Left lung (tissue), 4 donors: ENCODE measurements at regions not wholly inside any gene's neighbourhood (a gene's known extent, or its start where the extent isn't known, plus 50 kb on each side); places are given as distances from the start of the nearest gene placed in this dataset.

ENCODE experiments used
- ATAC-seq: fragments of 200-7000 bp; cut with Tn5 transposase; one replicate; pipeline ENCODE4 v1.9.1; 2020; ENCODE audit warnings: moderate library complexity
- DNase-seq, 4 donors: peaks; one replicate each; pipeline ENCODE4 v3.0.0-alpha.2; 2013 to 2020
- H3K27ac ChIP-seq, 2 donors: fragments of 200-600 bp; sonication (generic) in 1 of 2; one replicate each; pipeline versions ENCODE4 v1.5.0 to v1.8.0; 2020 to 2021
- H3K27me3 ChIP-seq, 2 donors: fragments of 200-600 bp; sonication (generic) in 1 of 2; one replicate each; pipeline versions ENCODE4 v1.5.0 to v1.8.0; 2020 to 2021
- H3K36me3 ChIP-seq, 2 donors: fragments of 200-600 bp; sonication (generic) in 1 of 2; one replicate each; pipeline versions ENCODE4 v1.5.0 to v1.8.0; 2020 to 2021
- H3K4me1 ChIP-seq, 2 donors: fragments of 200-600 bp; one replicate each; pipeline ENCODE4 v1.8.0; 2021
- H3K4me3 ChIP-seq, 2 donors: fragments of 200-600 bp; sonication (generic) in 1 of 2; one replicate each; pipeline versions ENCODE4 v1.5.0 to v1.8.0; 2020 to 2021; ENCODE audit warnings: mild to moderate bottlenecking in 1 of 2
- H3K9me3 ChIP-seq, 2 donors: fragments of 200-600 bp; sonication (generic) in 1 of 2; one replicate each; pipeline versions ENCODE4 v1.5.0 to v1.8.0; 2020 to 2021
- CTCF ChIP-seq, 2 donors: fragments of 200-600 bp; sonication (generic) in 1 of 2; IDR thresholded peaks; one replicate each; pipeline versions ENCODE4 v1.5.0 to v1.8.0; 2021; ENCODE audit warnings: antibody characterized with exemption in 2 of 2
- intact Hi-C, 2 donors: fragments of 100-400 bp; cut with DNase I; formaldehyde crosslinking; loops; one replicate each; pipeline versions ENCODE4 v1.11.2 to v1.14.2; 2022
- donor health status: DM: no; HTN: yes; CAD: no.
- donor health status: DM: no; HTN: no; CAD: no.

DNA sequence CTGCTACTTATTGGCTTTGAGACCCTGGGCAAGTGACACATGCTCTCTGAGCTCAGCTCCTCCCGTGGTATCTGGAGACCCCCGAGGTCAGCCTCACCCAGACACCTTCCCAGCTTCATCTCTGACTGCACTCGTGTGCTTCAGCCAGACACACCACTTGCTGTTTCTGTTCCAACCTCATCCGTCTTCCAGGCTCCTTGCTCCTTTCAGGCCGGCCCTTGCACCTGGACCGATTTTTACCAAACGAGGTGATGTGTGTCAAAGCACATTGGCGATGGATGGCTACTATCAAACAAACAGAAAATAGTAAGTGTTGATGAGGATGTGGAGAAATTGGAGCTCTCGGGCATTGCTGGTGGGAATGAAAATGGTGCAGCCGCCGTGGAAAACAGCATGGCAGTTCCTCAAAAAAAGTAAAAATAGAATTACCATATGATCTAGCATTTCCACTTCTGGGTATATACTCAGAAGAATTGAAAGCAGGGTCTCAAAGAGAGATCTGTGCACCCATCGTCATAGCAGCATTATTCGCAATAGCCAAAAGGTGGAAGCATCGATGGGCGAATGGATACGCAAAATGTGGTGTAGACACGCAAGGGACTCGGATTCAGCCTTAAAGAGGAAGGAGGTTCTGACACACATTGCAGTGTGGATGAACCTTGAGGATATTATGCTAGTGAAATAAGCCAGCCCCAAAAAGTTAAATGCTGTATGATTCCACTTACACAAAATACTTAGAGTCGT, 96.1 kb upstream of the IER5L start:
- intact Hi-C loops, result no loop called here
- no peak for ATAC-seq
- no peak for TF ChIP-seq CTCF (IDR thresholded peaks at IDR 0.05)

DNA sequence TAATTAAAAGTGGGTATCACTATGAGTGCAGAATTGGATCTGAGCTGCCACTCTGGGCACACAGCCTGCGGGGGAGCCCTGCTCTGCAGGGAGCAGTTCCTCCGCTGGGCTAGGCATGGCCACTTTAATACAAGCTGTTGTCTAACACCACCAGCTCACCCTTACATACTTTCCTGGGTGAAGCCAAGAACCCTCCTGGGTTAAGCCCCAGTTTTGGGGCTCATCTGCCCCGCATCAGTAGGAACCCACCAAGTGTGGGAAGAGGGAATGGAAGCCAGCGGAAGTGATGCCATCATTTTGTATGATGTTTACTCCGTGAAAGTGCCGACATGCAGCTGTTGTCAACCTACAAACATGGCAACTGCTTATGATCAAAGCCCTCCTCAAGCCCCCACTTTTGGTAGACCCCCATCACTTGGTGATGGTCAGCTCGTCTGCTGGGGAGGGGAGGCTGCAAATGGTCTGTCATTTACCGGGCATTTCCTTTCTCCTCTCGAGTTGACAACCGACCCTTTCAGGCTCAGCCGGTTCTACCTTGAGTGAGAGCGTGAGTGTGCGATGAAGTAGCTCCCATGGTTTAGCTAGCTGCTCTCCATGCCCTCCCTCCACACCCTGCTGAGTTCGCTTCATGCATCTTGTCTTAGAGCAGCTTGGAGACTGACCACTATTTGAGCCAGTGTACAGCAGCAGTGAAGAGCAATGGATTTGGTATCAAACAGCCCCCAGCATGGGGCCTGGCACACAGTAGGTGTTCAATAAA, 95.3 kb upstream of the IER5L start:
- peak in 2 of 4 donors; percentile 8 to 19 for DNase-seq

More for the DNA sequence above, 96.1 kb upstream of the IER5L start:
- Histone ChIP-seq H3K27me3 (no peaks in the 10 kb centered on the region), H3K9me3 (no peaks in the 10 kb centered on the region), H3K4me1 (peaks cover 3 to 4% of the 10 kb centered on the region in 2 donors), H3K27ac (no peak overlapping the region), H3K36me3 (no peaks in the 10 kb centered on the region), H3K4me3 (no peak overlapping the region)
- peak in 2 of 4 donors; percentile 13 to 16 for DNase-seq

DNA sequence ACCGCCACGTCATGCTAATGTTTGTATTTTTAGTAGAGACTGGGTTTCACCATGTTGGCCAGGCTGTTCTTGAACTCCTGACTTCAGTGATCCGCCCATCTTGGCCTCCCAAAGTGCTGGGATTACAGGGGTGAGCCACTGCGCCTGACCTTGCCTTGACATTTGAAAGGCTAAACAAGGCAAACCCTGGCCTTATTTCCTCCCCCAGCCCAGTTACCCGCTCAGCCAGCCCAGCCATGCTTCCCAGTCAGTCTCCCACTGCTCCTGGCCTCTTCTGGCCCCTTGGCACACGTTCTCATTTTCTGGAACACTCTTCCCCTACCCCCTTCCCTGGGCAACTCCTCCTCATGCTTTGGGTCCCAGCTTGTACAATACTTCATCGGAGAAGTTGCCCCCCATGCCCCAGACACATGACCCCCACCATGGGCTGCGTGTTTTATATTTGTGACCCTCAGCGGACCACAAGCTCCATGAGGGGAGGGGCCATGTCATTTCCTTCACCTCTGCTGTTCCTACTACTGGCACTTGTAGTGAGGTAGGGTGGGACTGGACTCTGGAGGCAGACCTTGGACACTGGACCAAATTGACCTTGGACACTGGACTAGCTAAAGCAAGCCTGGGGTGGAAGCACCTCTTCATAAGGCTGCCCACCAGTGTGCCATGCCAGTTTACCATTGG, 94.4 kb upstream of the IER5L start:
- Histone ChIP-seq H3K4me1 (peaks cover 3 to 4% of the 10 kb centered on the region in 2 donors), H3K9me3 (no peaks in the 10 kb centered on the region), H3K4me3 (no peak overlapping the region), H3K27ac (no peak overlapping the region), H3K27me3 (no peaks in the 10 kb centered on the region), H3K36me3 (no peaks in the 10 kb centered on the region)
- ATAC-seq (no peak), DNase-seq (peak in 1 of 4 donors; percentile 4)
- TF ChIP-seq CTCF (IDR thresholded peaks at IDR 0.05), result no peak
- intact Hi-C loops, result no loop called here

More for the DNA sequence above, 95.3 kb upstream of the IER5L start:
- Histone ChIP-seq H3K9me3 (no peaks in the 10 kb centered on the region), H3K36me3 (no peaks in the 10 kb centered on the region), H3K27ac (no peak overlapping the region), H3K27me3 (no peaks in the 10 kb centered on the region), H3K4me3 (no peak overlapping the region), H3K4me1 (peaks cover 3 to 4% of the 10 kb centered on the region in 2 donors)
- TF ChIP-seq CTCF (IDR thresholded peaks at IDR 0.05), result no peak
- ATAC-seq, result no peak
- intact Hi-C loops, result no loop called here

GRCh38 chr9:129270903-129271431, 92.9 kb upstream of the IER5L start:
- TF ChIP-seq CTCF (IDR thresholded peaks at IDR 0.05), result no peak
- Histone ChIP-seq H3K4me1 (peaks cover 3 to 4% of the 10 kb centered on the region in 2 donors), H3K9me3 (no peaks in the 10 kb centered on the region), H3K36me3 (no peaks in the 10 kb centered on the region), H3K27ac (no peak overlapping the region), H3K27me3 (no peaks in the 10 kb centered on the region), H3K4me3 (no peak overlapping the region)
- DNase-seq, result peak in 1 of 4 donors; percentile 50
- ATAC-seq, result peak; percentile 36
- intact Hi-C loops, result no loop called here
